ENCODE measurements at regions not wholly inside any gene's neighbourhood (a gene's known extent, or its start where the extent isn't known, plus 50 kb on each side); places are given as distances from the start of the nearest gene placed in this dataset.

GRCh38 chr15:38861108-38861507 is 296.5 kb upstream of the RASGRP1 start:
- ChIA-PET CTCF (no interaction called here), POLR2A (ENCODE audit: low non-redundant PET) (no interaction called here)
- intact Hi-C loops (cut with micrococcal nuclease; ENCODE audit: unreplicated experiment): no loop called here
- no peak for DNase-seq (ENCODE audit: low spot score)
- TF ChIP-seq EZH2 (IDR thresholded peaks at IDR 0.05; ENCODE audit: borderline replicate concordance, low read depth, low read length, poor library complexity, severe bottlenecking) (no peak), CTCF (conservative IDR thresholded peaks at IDR 0.05; ENCODE audit: low read depth, low read length) (no peak)
- Histone ChIP-seq H3K9me3 (ENCODE audit: low read depth, low read length, poor library complexity, severe bottlenecking) (no peaks in the 10 kb centered on the region), H3K27ac (ENCODE audit: low read depth, low read length, poor library complexity, severe bottlenecking) (no peak overlapping the region), H3K4me1 (ENCODE audit: insufficient read depth, low read length, poor library complexity, severe bottlenecking) (no peaks in the 10 kb centered on the region), H3K4me3 (ENCODE audit: low read depth, low read length, poor library complexity, severe bottlenecking) (no peak overlapping the region), H3K27me3 (replicated peaks; ENCODE audit: insufficient read depth, low read depth, low read length, poor library complexity) (peaks cover 17% of the 10 kb centered on the region), H3K36me3 (ENCODE audit: insufficient read depth, low read length, poor library complexity, severe bottlenecking) (no peaks in the 10 kb centered on the region)
- no TSS peak for BruUV-seq (replicated peaks)

GRCh38 chr15:38862099-38862498 is 297.5 kb upstream of the RASGRP1 start:
- Histone ChIP-seq H3K36me3 (ENCODE audit: insufficient read depth, low read length, poor library complexity, severe bottlenecking) (no peaks in the 10 kb centered on the region), H3K27me3 (replicated peaks; ENCODE audit: insufficient read depth, low read depth, low read length, poor library complexity) (peaks cover 24% of the 10 kb centered on the region), H3K27ac (ENCODE audit: low read depth, low read length, poor library complexity, severe bottlenecking) (no peak overlapping the region), H3K4me3 (ENCODE audit: low read depth, low read length, poor library complexity, severe bottlenecking) (no peak overlapping the region), H3K4me1 (ENCODE audit: insufficient read depth, low read length, poor library complexity, severe bottlenecking) (no peaks in the 10 kb centered on the region), H3K9me3 (ENCODE audit: low read depth, low read length, poor library complexity, severe bottlenecking) (no peaks in the 10 kb centered on the region)
- BruUV-seq (replicated peaks): no TSS peak
- ChIA-PET POLR2A (ENCODE audit: low non-redundant PET) (no interaction called here), CTCF (no interaction called here)
- DNase-seq (ENCODE audit: low spot score): no peak
- TF ChIP-seq EZH2 (IDR thresholded peaks at IDR 0.05; ENCODE audit: borderline replicate concordance, low read depth, low read length, poor library complexity, severe bottlenecking) (no peak), CTCF (conservative IDR thresholded peaks at IDR 0.05; ENCODE audit: low read depth, low read length) (no peak)
- intact Hi-C loops (cut with micrococcal nuclease; ENCODE audit: unreplicated experiment): no loop called here

GRCh38 chr15:38863381-38863780 is 298.8 kb upstream of the RASGRP1 start:
- Histone ChIP-seq H3K36me3 (ENCODE audit: insufficient read depth, low read length, poor library complexity, severe bottlenecking) (no peaks in the 10 kb centered on the region), H3K4me1 (ENCODE audit: insufficient read depth, low read length, poor library complexity, severe bottlenecking) (no peaks in the 10 kb centered on the region), H3K27me3 (replicated peaks; ENCODE audit: insufficient read depth, low read depth, low read length, poor library complexity) (peaks cover 37% of the 10 kb centered on the region), H3K4me3 (ENCODE audit: low read depth, low read length, poor library complexity, severe bottlenecking) (no peak overlapping the region), H3K9me3 (ENCODE audit: low read depth, low read length, poor library complexity, severe bottlenecking) (no peaks in the 10 kb centered on the region), H3K27ac (ENCODE audit: low read depth, low read length, poor library complexity, severe bottlenecking) (no peak overlapping the region)
- no peak for DNase-seq (ENCODE audit: low spot score)
- intact Hi-C loops (cut with micrococcal nuclease; ENCODE audit: unreplicated experiment): no loop called here
- TF ChIP-seq EZH2 (IDR thresholded peaks at IDR 0.05; ENCODE audit: borderline replicate concordance, low read depth, low read length, poor library complexity, severe bottlenecking): no peak
- TF ChIP-seq CTCF (conservative IDR thresholded peaks at IDR 0.05; ENCODE audit: low read depth, low read length): no peak
- POLR2A ChIA-PET (ENCODE audit: low non-redundant PET): no interaction called here
- CTCF ChIA-PET: no interaction called here
- BruUV-seq (replicated peaks): no TSS peak
